Ascending aorta (tissue), 2 donors: ENCODE measurements at regions not wholly inside any gene's neighbourhood (a gene's known extent, or its start where the extent isn't known, plus 50 kb on each side); places are given as distances from the start of the nearest gene placed in this dataset.

Source experiments
- DNase-seq, 2 donors: peaks; one replicate each; pipeline ENCODE4 v3.0.0-alpha.2; 2019; ENCODE audit warnings: low spot score in 2 of 2
- H3K27ac ChIP-seq, 2 donors: fragments of 200-600 bp; sonication (generic); one replicate each; pipeline ENCODE4 v1.5.1; 2016 to 2017; ENCODE audit warnings: mild to moderate bottlenecking in 1 of 2
- H3K27me3 ChIP-seq: fragments of 200-600 bp; sonication (generic); one replicate; pipeline ENCODE4 v1.5.1; 2017
- H3K36me3 ChIP-seq, 2 donors: fragments of 200-600 bp; sonication (generic); one replicate each; pipeline ENCODE4 v1.5.1; 2016
- H3K4me1 ChIP-seq, 2 donors: fragments of 200-600 bp; sonication (generic); one replicate each; pipeline ENCODE4 v1.5.1; 2016 to 2017; ENCODE audit warnings: mild to moderate bottlenecking in 1 of 2
- H3K4me3 ChIP-seq, 2 donors: fragments of 200-600 bp; sonication (generic); one replicate each; pipeline ENCODE4 v1.5.1; 2016 to 2017; ENCODE audit warnings: mild to moderate bottlenecking in 1 of 2
- H3K9me3 ChIP-seq, 2 donors: fragments of 200-600 bp; sonication (generic); one replicate each; pipeline ENCODE4 v1.5.1; 2016
- intact Hi-C: fragments of 100-400 bp; cut with DNase I; formaldehyde crosslinking; loops from one replicate; pipeline ENCODE4 v1.15.1; 2023
- TF ChIP-seq, protein P1 (sequence below), 3 experiments: fragments of 200-600 bp in 2 of 3; fragments of 450-650 bp in 1 of 3; sonication (generic) in 2 of 3; IDR thresholded peaks; one replicate each; pipeline ENCODE4 v1.5.1; 2016 to 2019; ENCODE audit warnings: antibody characterized with exemption in 3 of 3, mild to moderate bottlenecking in 1 of 3, moderate library complexity in 1 of 3

DNA sequence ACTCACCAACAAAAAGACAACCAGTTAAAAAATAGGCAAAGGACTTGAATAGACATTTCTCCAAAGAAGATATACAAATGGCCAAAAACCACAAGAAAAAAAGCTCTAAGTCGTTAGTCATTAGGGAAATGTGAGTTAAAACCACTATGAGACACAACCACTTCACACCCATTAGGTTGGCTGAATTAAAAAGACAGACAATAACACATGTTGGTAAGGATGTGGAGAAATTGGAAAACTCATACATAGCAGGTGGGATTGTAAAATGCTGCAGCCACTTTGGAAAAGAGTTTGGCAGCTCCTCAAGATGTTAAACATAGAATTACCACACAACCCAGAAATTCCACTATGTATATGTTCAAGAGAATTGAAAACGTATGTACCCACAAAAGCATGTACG, 117.6 kb upstream of the SPATS2L start:
- Histone ChIP-seq H3K4me3 (no peak overlapping the region), H3K9me3 (no peaks in the 10 kb centered on the region), H3K27ac (no peak overlapping the region), H3K4me1 (no peaks in the 10 kb centered on the region), H3K36me3 (no peaks in the 10 kb centered on the region), H3K27me3 (no peaks in the 10 kb centered on the region)
- DNase-seq = no peak
- intact Hi-C loops = no loop called here
- TF ChIP-seq, protein P1, sequence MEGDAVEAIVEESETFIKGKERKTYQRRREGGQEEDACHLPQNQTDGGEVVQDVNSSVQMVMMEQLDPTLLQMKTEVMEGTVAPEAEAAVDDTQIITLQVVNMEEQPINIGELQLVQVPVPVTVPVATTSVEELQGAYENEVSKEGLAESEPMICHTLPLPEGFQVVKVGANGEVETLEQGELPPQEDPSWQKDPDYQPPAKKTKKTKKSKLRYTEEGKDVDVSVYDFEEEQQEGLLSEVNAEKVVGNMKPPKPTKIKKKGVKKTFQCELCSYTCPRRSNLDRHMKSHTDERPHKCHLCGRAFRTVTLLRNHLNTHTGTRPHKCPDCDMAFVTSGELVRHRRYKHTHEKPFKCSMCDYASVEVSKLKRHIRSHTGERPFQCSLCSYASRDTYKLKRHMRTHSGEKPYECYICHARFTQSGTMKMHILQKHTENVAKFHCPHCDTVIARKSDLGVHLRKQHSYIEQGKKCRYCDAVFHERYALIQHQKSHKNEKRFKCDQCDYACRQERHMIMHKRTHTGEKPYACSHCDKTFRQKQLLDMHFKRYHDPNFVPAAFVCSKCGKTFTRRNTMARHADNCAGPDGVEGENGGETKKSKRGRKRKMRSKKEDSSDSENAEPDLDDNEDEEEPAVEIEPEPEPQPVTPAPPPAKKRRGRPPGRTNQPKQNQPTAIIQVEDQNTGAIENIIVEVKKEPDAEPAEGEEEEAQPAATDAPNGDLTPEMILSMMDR (IDR thresholded peaks at IDR 0.05) = no peak

DNA sequence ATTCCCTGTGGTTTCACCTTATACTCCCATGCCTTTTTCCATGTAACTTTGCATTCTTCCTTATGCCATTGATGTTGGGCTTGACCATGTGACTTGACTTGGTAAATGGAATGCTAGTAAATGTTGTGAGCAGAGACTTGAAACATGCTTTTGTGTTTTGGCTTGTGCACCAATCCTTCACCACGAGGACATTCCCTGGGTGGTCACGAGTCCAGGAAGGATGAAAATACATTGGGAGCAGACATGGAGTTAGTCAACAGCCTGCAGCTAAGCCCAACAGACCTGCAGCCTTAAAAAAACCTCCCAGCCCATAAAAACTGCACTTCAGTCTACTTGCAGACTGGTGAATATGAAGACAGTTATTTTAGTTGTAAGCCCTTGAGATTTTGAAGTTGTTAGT, 116.5 kb upstream of the SPATS2L start:
- TF ChIP-seq, protein P1 (IDR thresholded peaks at IDR 0.05) = no peak
- H3K9me3 ChIP-seq = no peaks in the 10 kb centered on the region
- no peaks in the 10 kb centered on the region for H3K4me1 ChIP-seq
- no peak overlapping the region for H3K27ac ChIP-seq
- intact Hi-C loops = no loop called here
- DNase-seq = no peak
- H3K4me3 ChIP-seq = no peak overlapping the region
- H3K36me3 ChIP-seq = no peaks in the 10 kb centered on the region
- no peaks in the 10 kb centered on the region for H3K27me3 ChIP-seq

DNA sequence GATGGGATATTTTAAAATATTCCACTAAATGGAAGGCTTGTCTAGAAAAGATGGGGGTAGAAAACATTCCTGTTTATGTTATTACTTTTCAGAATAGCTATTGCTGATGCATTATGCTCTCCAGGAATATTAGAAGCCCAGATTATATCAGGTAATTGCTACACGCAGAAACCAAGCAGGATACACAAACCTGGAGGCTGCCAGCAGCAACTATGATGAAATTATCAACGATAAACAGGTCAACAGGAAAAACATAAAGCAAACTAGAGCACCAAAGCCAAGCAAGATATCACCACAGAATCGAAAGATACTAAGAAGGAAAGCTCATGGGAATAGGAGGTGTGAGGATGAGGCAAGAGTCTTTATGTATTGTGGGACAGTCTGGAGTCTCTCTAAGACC, 113.2 kb upstream of the SPATS2L start:
- no peak for DNase-seq
- Histone ChIP-seq H3K4me3 (no peak overlapping the region), H3K4me1 (no peaks in the 10 kb centered on the region), H3K27me3 (no peaks in the 10 kb centered on the region), H3K27ac (no peak overlapping the region), H3K36me3 (no peaks in the 10 kb centered on the region), H3K9me3 (no peaks in the 10 kb centered on the region)
- intact Hi-C loops = no loop called here
- TF ChIP-seq, protein P1 (IDR thresholded peaks at IDR 0.05) = no peak

DNA sequence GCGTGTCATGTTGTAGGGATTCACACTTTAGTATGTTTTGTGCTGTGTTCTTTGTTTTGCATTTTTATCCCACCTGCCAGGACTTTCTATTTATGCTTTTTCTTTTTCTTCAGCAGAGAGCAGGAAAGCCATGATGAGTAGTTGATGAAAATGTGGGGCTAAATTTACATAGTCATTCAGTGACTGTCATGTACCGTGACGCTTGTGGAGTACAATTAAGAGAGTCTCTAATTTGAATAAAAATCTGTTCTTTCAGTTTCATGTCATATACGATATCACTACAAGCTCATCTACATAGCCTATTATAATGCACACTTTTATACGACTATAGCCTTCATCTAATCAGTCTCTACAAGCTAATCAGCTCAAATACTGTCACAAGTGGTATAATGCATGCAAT, 112.7 kb upstream of the SPATS2L start:
- intact Hi-C loops = no loop called here
- TF ChIP-seq, protein P1 (IDR thresholded peaks at IDR 0.05) = no peak
- H3K27me3 ChIP-seq = no peaks in the 10 kb centered on the region
- H3K27ac ChIP-seq = no peak overlapping the region
- no peaks in the 10 kb centered on the region for H3K36me3 ChIP-seq
- no peaks in the 10 kb centered on the region for H3K9me3 ChIP-seq
- H3K4me1 ChIP-seq = no peaks in the 10 kb centered on the region
- no peak for DNase-seq
- H3K4me3 ChIP-seq = no peak overlapping the region

DNA sequence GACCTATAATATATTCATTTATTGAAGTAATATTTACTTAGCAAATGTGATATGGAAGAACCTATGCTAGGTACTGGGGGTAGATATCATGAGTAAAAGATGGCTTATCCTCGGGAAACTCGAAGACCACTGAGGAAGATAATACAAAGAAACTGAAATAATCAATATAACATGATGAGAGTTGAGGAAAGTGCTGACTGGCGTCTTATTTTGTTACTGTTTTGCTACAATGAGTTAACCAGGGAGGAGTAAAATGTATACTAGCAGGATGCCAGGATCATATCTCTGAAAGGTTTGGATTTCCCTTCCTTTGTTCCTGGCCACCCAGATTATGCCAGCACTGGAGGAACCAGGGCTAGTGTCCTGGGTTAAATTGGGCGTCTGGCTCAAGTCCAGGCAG, 111.7 kb upstream of the SPATS2L start:
- DNase-seq = no peak
- intact Hi-C loops = no loop called here
- H3K4me3 ChIP-seq = no peak overlapping the region
- H3K27ac ChIP-seq = no peak overlapping the region
- no peaks in the 10 kb centered on the region for H3K4me1 ChIP-seq
- TF ChIP-seq, protein P1 (IDR thresholded peaks at IDR 0.05) = no peak
- H3K36me3 ChIP-seq = no peaks in the 10 kb centered on the region
- no peaks in the 10 kb centered on the region for H3K27me3 ChIP-seq
- no peaks in the 10 kb centered on the region for H3K9me3 ChIP-seq

DNA sequence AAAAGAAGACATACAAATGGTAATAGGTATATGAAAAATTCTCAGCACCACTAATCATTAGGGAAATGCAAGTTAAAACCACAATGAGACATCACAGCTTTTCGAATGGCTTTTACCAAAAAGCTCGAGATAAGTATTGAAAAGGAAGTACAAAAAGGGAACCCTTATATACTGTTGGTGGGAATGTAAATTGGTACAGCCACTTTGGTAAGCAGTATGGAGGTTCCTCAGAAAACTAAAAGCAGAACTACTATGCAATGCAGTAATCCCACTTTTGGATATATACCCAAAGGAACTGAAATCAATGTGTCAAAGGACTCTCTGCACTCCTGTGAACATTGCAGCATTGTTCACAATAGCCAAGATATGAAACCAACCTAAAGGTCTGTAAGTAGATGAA, 107.5 kb upstream of the SPATS2L start:
- Histone ChIP-seq H3K27me3 (no peaks in the 10 kb centered on the region), H3K4me3 (no peak overlapping the region), H3K4me1 (no peaks in the 10 kb centered on the region), H3K9me3 (no peaks in the 10 kb centered on the region), H3K36me3 (no peaks in the 10 kb centered on the region), H3K27ac (no peak overlapping the region)
- intact Hi-C loops = no loop called here
- TF ChIP-seq, protein P1 (IDR thresholded peaks at IDR 0.05) = no peak
- no peak for DNase-seq
